Mesendoderm (in vitro differentiated cells): ENCODE measurements at regions not wholly inside any gene's neighbourhood (a gene's known extent, or its start where the extent isn't known, plus 50 kb on each side); places are given as distances from the start of the nearest gene placed in this dataset.

Experiments used
- DNase-seq: peaks from one replicate; pipeline ENCODE4 v3.0.0; 2013
- H2AK5ac ChIP-seq: 2 replicates; pipeline ENCODE4 v1.6.1; 2013; ENCODE audit warnings: low read length, inconsistent platforms
- H2BK120ac ChIP-seq: 2 replicates; pipeline ENCODE4 v1.6.1; 2013; ENCODE audit warnings: low read depth, mild to moderate bottlenecking, low read length, moderate library complexity, mixed read lengths
- H2BK15ac ChIP-seq: replicated peaks from 2 replicates; pipeline ENCODE4 v1.6.1; 2013; ENCODE audit warnings: low read depth, mild to moderate bottlenecking, moderate library complexity
- H2BK5ac ChIP-seq: 2 replicates; pipeline ENCODE4 v1.6.1; 2013; ENCODE audit warnings: low read length, inconsistent platforms
- H3K18ac ChIP-seq: 2 replicates; pipeline ENCODE4 v1.6.1; 2013; ENCODE audit warnings: mild to moderate bottlenecking, low read length, mixed read lengths
- H3K23ac ChIP-seq: one replicate; pipeline ENCODE4 v1.6.1; 2013; ENCODE audit warnings: low read length
- H3K27ac ChIP-seq: 2 replicates; pipeline ENCODE4 v1.5.1; 2013; ENCODE audit warnings: low read depth, mild to moderate bottlenecking, inconsistent platforms, low read length, moderate library complexity
- H3K27me3 ChIP-seq: 2 replicates; pipeline ENCODE4 v1.6.1; 2013; ENCODE audit warnings: low read length, control low read depth, mild to moderate bottlenecking, inconsistent platforms; ENCODE audit not compliant: insufficient read depth, poor library complexity
- H3K36me3 ChIP-seq: 2 replicates; pipeline ENCODE4 v1.6.1; 2013; ENCODE audit warnings: low read length, inconsistent platforms; ENCODE audit not compliant: control insufficient read depth, insufficient read depth
- H3K4ac ChIP-seq: one replicate; pipeline ENCODE4 v1.6.1; 2013; ENCODE audit warnings: low read depth, mild to moderate bottlenecking, low read length, moderate library complexity
- H3K4me1 ChIP-seq: 2 replicates; pipeline ENCODE4 v1.6.1; 2013; ENCODE audit warnings: low read depth, low read length, inconsistent platforms; ENCODE audit not compliant: control insufficient read depth
- H3K4me2 ChIP-seq: 2 replicates; pipeline ENCODE4 v1.6.1; 2013; ENCODE audit warnings: low read length
- H3K4me3 ChIP-seq: 2 replicates; pipeline ENCODE4 v1.5.1; 2013; ENCODE audit warnings: mild to moderate bottlenecking, low read length
- H3K56ac ChIP-seq: one replicate; pipeline ENCODE4 v1.6.1; 2013; ENCODE audit warnings: low read length
- H3K79me1 ChIP-seq: 2 replicates; pipeline ENCODE4 v1.6.1; 2013; ENCODE audit warnings: low read length, inconsistent platforms
- H3K79me2 ChIP-seq: 2 replicates; pipeline ENCODE4 v1.6.1; 2013; ENCODE audit warnings: mild to moderate bottlenecking, low read length; ENCODE audit not compliant: control insufficient read depth, insufficient read depth
- H3K9ac ChIP-seq: 2 replicates; pipeline ENCODE4 v1.6.1; 2013; ENCODE audit warnings: low read length, inconsistent platforms
- H4K5ac ChIP-seq: one replicate; pipeline ENCODE4 v1.6.1; 2013; ENCODE audit warnings: low read length
- H4K8ac ChIP-seq: one replicate; pipeline ENCODE4 v1.6.1; 2013; ENCODE audit warnings: low read depth, mild to moderate bottlenecking, control low read depth, low read length, moderate library complexity
- WGBS: extraction: QIAGEN DNeasy Blood & Tissue Kit; methylation state at CpG from one replicate; pipeline ENCODE4 v1.1.7; 2013; ENCODE audit warnings: low lambda C conversion rate, missing lambda C conversion rate; ENCODE audit not compliant: insufficient coverage; ENCODE audit errors: extremely low coverage; 5-methylcytosine and 5-hydroxymethylcytosine counted together

- DNase-seq, result no peak
Measured at GRCh38 chr1:199303035-199303434, 664.2 kb downstream of the PTPRC start.

GRCh38 chr1:199305053-199305452 lies 666.2 kb downstream of the PTPRC start:
- no peak overlapping the region for H3K56ac ChIP-seq
- H3K18ac ChIP-seq, result no peak overlapping the region
- WGBS, result no CpG with 5 or more reads among the region's 2 CpGs
- H3K9ac ChIP-seq, result no peak overlapping the region
- H2BK5ac ChIP-seq, result no peak overlapping the region
- H2AK5ac ChIP-seq, result no peak overlapping the region
- DNase-seq, result no peak
- H3K4me1 ChIP-seq, result no peaks in the 10 kb centered on the region
- H3K23ac ChIP-seq, result no peak overlapping the region
- H2BK120ac ChIP-seq, result no peak overlapping the region
- H3K27ac ChIP-seq, result no peak overlapping the region
- no peak overlapping the region for H3K4me3 ChIP-seq
- no peak overlapping the region for H4K5ac ChIP-seq
- H3K4ac ChIP-seq, result no peak overlapping the region
- H4K8ac ChIP-seq, result no peak overlapping the region
- H3K4me2 ChIP-seq, result no peak overlapping the region
- H3K36me3 ChIP-seq, result no peaks in the 10 kb centered on the region
- H2BK15ac ChIP-seq, result no peak overlapping the region
- H3K27me3 ChIP-seq, result no peaks in the 10 kb centered on the region
- no peaks in the 10 kb centered on the region for H3K79me2 ChIP-seq
- no peaks in the 10 kb centered on the region for H3K79me1 ChIP-seq

More at GRCh38 chr1:199303035-199303434, 664.2 kb downstream of the PTPRC start:
- Histone ChIP-seq H2BK5ac (no peak overlapping the region), H4K8ac (no peak overlapping the region), H3K4me1 (no peaks in the 10 kb centered on the region), H2BK120ac (no peak overlapping the region), H3K56ac (no peak overlapping the region), H4K5ac (no peak overlapping the region), H3K27me3 (no peaks in the 10 kb centered on the region), H3K36me3 (no peaks in the 10 kb centered on the region), H3K79me1 (no peaks in the 10 kb centered on the region), H3K9ac (no peak overlapping the region), H3K18ac (no peak overlapping the region), H3K79me2 (no peaks in the 10 kb centered on the region), H3K4me3 (no peak overlapping the region), H2AK5ac (no peak overlapping the region), H2BK15ac (no peak overlapping the region), H3K27ac (no peak overlapping the region), H3K23ac (no peak overlapping the region), H3K4ac (no peak overlapping the region), H3K4me2 (no peak overlapping the region)
- no CpG with 5 or more reads among the region's 2 CpGs for WGBS

- Histone ChIP-seq H3K79me2 (no peaks in the 10 kb centered on the region), H4K8ac (no peak overlapping the region), H3K4me2 (no peak overlapping the region), H2BK15ac (no peak overlapping the region), H3K56ac (no peak overlapping the region), H3K4ac (no peak overlapping the region), H3K18ac (no peak overlapping the region), H3K27ac (no peak overlapping the region), H3K79me1 (no peaks in the 10 kb centered on the region), H3K9ac (no peak overlapping the region), H4K5ac (no peak overlapping the region), H3K36me3 (no peaks in the 10 kb centered on the region), H3K4me3 (no peak overlapping the region), H2AK5ac (no peak overlapping the region), H3K4me1 (no peaks in the 10 kb centered on the region), H2BK5ac (no peak overlapping the region), H3K23ac (no peak overlapping the region), H3K27me3 (no peaks in the 10 kb centered on the region), H2BK120ac (no peak overlapping the region)
- 100% methylated on average over 3 of the region's 6 CpGs for WGBS
- no peak for DNase-seq
Measured at GRCh38 chr1:199307496-199308264, 668.8 kb downstream of the PTPRC start.

GRCh38 chr1:199308349-199308846 lies 669.6 kb downstream of the PTPRC start:
- no CpG with 5 or more reads among the region's 5 CpGs for WGBS
- Histone ChIP-seq H3K36me3 (no peaks in the 10 kb centered on the region), H3K4me3 (no peak overlapping the region), H2BK120ac (no peak overlapping the region), H3K9ac (no peak overlapping the region), H3K27ac (no peak overlapping the region), H3K79me1 (no peaks in the 10 kb centered on the region), H3K4me2 (no peak overlapping the region), H2BK15ac (no peak overlapping the region), H4K5ac (no peak overlapping the region), H3K18ac (no peak overlapping the region), H3K4me1 (no peaks in the 10 kb centered on the region), H3K4ac (no peak overlapping the region), H3K56ac (no peak overlapping the region), H3K27me3 (no peaks in the 10 kb centered on the region), H3K23ac (no peak overlapping the region), H3K79me2 (no peaks in the 10 kb centered on the region), H2AK5ac (no peak overlapping the region), H2BK5ac (no peak overlapping the region), H4K8ac (no peak overlapping the region)
- no peak for DNase-seq

GRCh38 chr1:199310708-199311107 lies 671.9 kb downstream of the PTPRC start:
- no peak overlapping the region for H3K18ac ChIP-seq
- no CpG with 5 or more reads among the region's 2 CpGs for WGBS
- no peak overlapping the region for H3K4me2 ChIP-seq
- no peaks in the 10 kb centered on the region for H3K27me3 ChIP-seq
- H2BK15ac ChIP-seq, result no peak overlapping the region
- H3K36me3 ChIP-seq, result no peaks in the 10 kb centered on the region
- no peak overlapping the region for H2BK5ac ChIP-seq
- H3K4me3 ChIP-seq, result no peak overlapping the region
- H3K79me2 ChIP-seq, result no peaks in the 10 kb centered on the region
- H2BK120ac ChIP-seq, result no peak overlapping the region
- no peak overlapping the region for H4K8ac ChIP-seq
- H3K9ac ChIP-seq, result no peak overlapping the region
- no peak overlapping the region for H2AK5ac ChIP-seq
- DNase-seq, result peak; percentile 51
- no peak overlapping the region for H4K5ac ChIP-seq
- no peak overlapping the region for H3K23ac ChIP-seq
- H3K56ac ChIP-seq, result no peak overlapping the region
- no peaks in the 10 kb centered on the region for H3K4me1 ChIP-seq
- no peak overlapping the region for H3K4ac ChIP-seq
- H3K79me1 ChIP-seq, result no peaks in the 10 kb centered on the region
- H3K27ac ChIP-seq, result no peak overlapping the region
